ENCODE measurements at regions not wholly inside any gene's neighbourhood (a gene's known extent, or its start where the extent isn't known, plus 50 kb on each side); places are given as distances from the start of the nearest gene placed in this dataset.

DNA sequence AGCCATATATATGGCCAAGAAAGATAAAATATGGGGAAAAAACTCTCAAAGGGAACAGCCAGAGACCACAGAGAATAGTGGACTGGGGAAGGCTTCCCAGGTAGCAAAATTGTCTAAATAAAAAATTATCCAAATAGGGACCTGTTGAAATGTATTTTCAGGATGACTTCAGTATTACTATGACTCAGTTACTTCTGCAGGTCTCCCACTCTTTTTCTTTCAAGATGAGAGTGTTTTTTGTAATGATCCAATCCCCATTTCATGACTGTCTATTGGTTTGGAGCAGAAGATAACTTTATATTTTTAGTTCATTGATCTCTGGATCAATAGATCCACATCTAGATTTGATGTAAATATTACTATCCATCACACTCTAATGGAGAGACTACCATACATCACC is 372.1 kb upstream of the EMCN start:
- Histone ChIP-seq H3K4me3 (no peak overlapping the region), H3K27ac (no peak overlapping the region), H3K36me3 (ENCODE audit: low read depth, missing control alignments) (no peaks in the 10 kb centered on the region), H3K4me1 (no peaks in the 10 kb centered on the region), H3K27me3 (no peaks in the 10 kb centered on the region), H3K9me3 (no peaks in the 10 kb centered on the region)
- no peak for DNase-seq
- no peak for TF ChIP-seq POLR2A (IDR thresholded peaks at IDR 0.05)
- intact Hi-C loops (cut with DNase I; ENCODE audit: low total_unique reads), result no loop called here

DNA sequence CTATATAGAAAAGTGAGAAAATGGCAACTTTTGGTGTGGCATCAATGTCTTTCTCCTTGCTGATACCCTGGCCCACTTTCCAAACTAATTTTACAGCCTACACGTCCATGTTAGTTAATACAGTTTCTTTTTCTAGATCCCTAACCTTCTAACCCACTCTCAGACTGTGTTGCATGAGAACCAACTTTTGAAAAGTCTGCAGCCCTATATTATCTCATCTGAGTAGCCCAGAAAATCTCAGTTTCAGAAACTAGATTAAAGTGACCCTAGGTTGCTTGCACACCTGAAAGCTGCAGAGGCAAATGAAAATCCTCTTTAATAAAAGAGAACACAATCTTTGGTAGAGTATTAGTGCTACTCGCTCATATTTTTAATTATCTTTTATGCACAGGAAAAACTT is 371.6 kb upstream of the EMCN start:
- no peak for DNase-seq
- H3K4me3 ChIP-seq, result no peak overlapping the region
- TF ChIP-seq CTCF (IDR thresholded peaks at IDR 0.05) (no peak), POLR2A (IDR thresholded peaks at IDR 0.05) (no peak)
- no peak overlapping the region for H3K27ac ChIP-seq
- no peaks in the 10 kb centered on the region for H3K9me3 ChIP-seq
- no peaks in the 10 kb centered on the region for H3K36me3 ChIP-seq (ENCODE audit: low read depth, missing control alignments)
- WGBS, 2 donors, result 80 to 81% methylated on average over 2 of the region's 2 CpGs
- H3K27me3 ChIP-seq, result no peaks in the 10 kb centered on the region
- intact Hi-C loops (cut with DNase I; ENCODE audit: low total_unique reads), result no loop called here
- no peaks in the 10 kb centered on the region for H3K4me1 ChIP-seq

DNA sequence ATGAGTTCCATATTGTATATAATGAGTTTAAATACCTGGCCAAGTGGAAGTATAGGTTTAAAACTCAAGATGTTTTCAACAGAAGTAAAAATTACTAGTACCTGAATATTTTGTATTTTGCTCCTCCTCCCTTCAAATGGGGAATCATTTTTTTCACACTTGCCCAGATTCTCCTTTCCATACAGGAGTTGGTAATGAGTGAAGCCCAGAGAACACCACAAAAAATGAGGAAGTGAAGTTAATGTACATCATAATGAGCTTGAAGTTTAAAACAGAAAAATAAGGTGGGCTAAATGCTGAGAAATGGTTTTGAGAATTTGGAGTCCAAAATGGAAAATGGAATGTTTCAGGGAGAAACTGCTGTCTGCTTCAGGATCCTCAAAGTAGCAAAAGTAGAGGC is 364.8 kb upstream of the EMCN start:
- Histone ChIP-seq H3K27me3 (no peaks in the 10 kb centered on the region), H3K36me3 (ENCODE audit: low read depth, missing control alignments) (no peaks in the 10 kb centered on the region), H3K9me3 (no peaks in the 10 kb centered on the region), H3K4me1 (no peaks in the 10 kb centered on the region), H3K4me3 (no peak overlapping the region), H3K27ac (no peak overlapping the region)
- no peak for DNase-seq
- TF ChIP-seq CTCF (IDR thresholded peaks at IDR 0.05), result no peak
- no peak for TF ChIP-seq POLR2A (IDR thresholded peaks at IDR 0.05)
- intact Hi-C loops (cut with DNase I; ENCODE audit: low total_unique reads), result no loop called here

GRCh38 chr4:100881283-100881682 is 363.5 kb upstream of the EMCN start:
- no peak for DNase-seq
- H3K36me3 ChIP-seq (ENCODE audit: low read depth, missing control alignments), result no peaks in the 10 kb centered on the region
- H3K4me1 ChIP-seq, result no peaks in the 10 kb centered on the region
- intact Hi-C loops (cut with DNase I; ENCODE audit: low total_unique reads), result no loop called here
- H3K4me3 ChIP-seq, result no peak overlapping the region
- H3K27ac ChIP-seq, result no peak overlapping the region
- no peaks in the 10 kb centered on the region for H3K27me3 ChIP-seq
- TF ChIP-seq CTCF (IDR thresholded peaks at IDR 0.05) (no peak), POLR2A (IDR thresholded peaks at IDR 0.05) (no peak)
- no peaks in the 10 kb centered on the region for H3K9me3 ChIP-seq
- WGBS, 2 donors, result 91 to 92% methylated on average over 1 of the region's 1 CpG

DNA sequence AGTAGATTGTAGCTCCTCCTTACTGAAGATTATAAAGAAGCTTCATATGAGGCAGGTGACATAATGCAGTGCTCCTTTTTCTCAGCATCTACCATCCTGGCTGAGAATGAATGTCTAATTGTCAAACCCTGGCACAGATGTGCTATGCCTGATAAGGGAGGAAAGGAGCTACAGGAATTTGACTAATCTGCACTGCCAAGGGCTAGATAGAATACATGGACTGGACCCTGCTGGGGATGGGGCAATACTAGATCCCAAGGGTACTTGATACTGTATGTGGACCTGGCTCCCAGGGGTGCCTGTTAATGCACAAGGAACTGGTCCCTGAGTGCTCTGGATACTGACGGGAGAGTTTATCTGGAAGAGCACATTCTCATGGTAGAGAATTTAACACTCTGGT is 362.2 kb upstream of the EMCN start:
- TF ChIP-seq POLR2A (IDR thresholded peaks at IDR 0.05) (no peak), CTCF (IDR thresholded peaks at IDR 0.05) (no peak)
- intact Hi-C loops (cut with DNase I; ENCODE audit: low total_unique reads), result no loop called here
- DNase-seq, result no peak
- WGBS, 2 donors, result 89 to 94% methylated on average over 1 of the region's 1 CpG
- Histone ChIP-seq H3K4me3 (no peak overlapping the region), H3K36me3 (ENCODE audit: low read depth, missing control alignments) (no peaks in the 10 kb centered on the region), H3K27me3 (no peaks in the 10 kb centered on the region), H3K27ac (no peak overlapping the region), H3K9me3 (no peaks in the 10 kb centered on the region), H3K4me1 (no peaks in the 10 kb centered on the region)
